Large intestine (tissue), 3 donors: ENCODE measurements at regions not wholly inside any gene's neighbourhood (a gene's known extent, or its start where the extent isn't known, plus 50 kb on each side); places are given as distances from the start of the nearest gene placed in this dataset.

Experiments used
- DNase-seq, 2 donors: peaks; one replicate each; pipeline versions ENCODE4 v3.0.0 to v3.0.0-alpha.2; 2013
- H3K27ac ChIP-seq: one replicate; pipeline ENCODE4 v1.5.1; 2013; ENCODE audit warnings: low read length
- H3K27me3 ChIP-seq: 2 replicates; pipeline ENCODE4 v1.6.1; 2013; ENCODE audit warnings: low read length; ENCODE audit not compliant: control insufficient read depth, insufficient read depth
- H3K36me3 ChIP-seq: 2 replicates; pipeline ENCODE4 v1.6.1; 2013; ENCODE audit warnings: low read length; ENCODE audit not compliant: control insufficient read depth, insufficient read depth
- H3K4me1 ChIP-seq: one replicate; pipeline ENCODE4 v1.6.1; 2013; ENCODE audit warnings: low read length; ENCODE audit not compliant: control insufficient read depth, insufficient read depth
- H3K4me3 ChIP-seq: one replicate; pipeline ENCODE4 v1.5.1; 2013; ENCODE audit warnings: low read length
- H3K9me3 ChIP-seq: one replicate; pipeline ENCODE4 v1.6.1; 2013; ENCODE audit warnings: mild to moderate bottlenecking, low read depth, low read length, moderate library complexity; ENCODE audit not compliant: control insufficient read depth
- WGBS: methylation state at CpG from one replicate; pipeline ENCODE4 v1.1.5; 2013; ENCODE audit warnings: low lambda C conversion rate; ENCODE audit not compliant: insufficient coverage; 5-methylcytosine and 5-hydroxymethylcytosine counted together

- Histone ChIP-seq H3K27ac (no peak overlapping the region), H3K27me3 (no peaks in the 10 kb centered on the region), H3K36me3 (no peaks in the 10 kb centered on the region), H3K9me3 (no peaks in the 10 kb centered on the region), H3K4me3 (no peak overlapping the region), H3K4me1 (no peaks in the 10 kb centered on the region)
- WGBS: 67% methylated on average over 1 of the region's 1 CpG
- DNase-seq: no peak
These were observed 318.0 kb downstream of the MYCN start for GRCh38 chr2:16258350-16258749.

GRCh38 chr2:16257322-16258028 lies 317.1 kb downstream of the MYCN start:
- no peaks in the 10 kb centered on the region for H3K4me1 ChIP-seq
- H3K27me3 ChIP-seq: no peaks in the 10 kb centered on the region
- no peaks in the 10 kb centered on the region for H3K9me3 ChIP-seq
- H3K27ac ChIP-seq: no peak overlapping the region
- H3K36me3 ChIP-seq: no peaks in the 10 kb centered on the region
- WGBS: no CpG with 5 or more reads among the region's 6 CpGs
- H3K4me3 ChIP-seq: no peak overlapping the region
- DNase-seq: no peak

GRCh38 chr2:16256601-16257321 lies 316.4 kb downstream of the MYCN start:
- Histone ChIP-seq H3K27me3 (no peaks in the 10 kb centered on the region), H3K4me1 (no peaks in the 10 kb centered on the region), H3K9me3 (no peaks in the 10 kb centered on the region), H3K27ac (no peak overlapping the region), H3K4me3 (no peak overlapping the region), H3K36me3 (no peaks in the 10 kb centered on the region)
- no peak for DNase-seq
- 87% methylated on average over 3 of the region's 6 CpGs for WGBS

- no CpG with 5 or more reads among the region's 4 CpGs for WGBS
- Histone ChIP-seq H3K4me1 (no peaks in the 10 kb centered on the region), H3K36me3 (no peaks in the 10 kb centered on the region), H3K27ac (no peak overlapping the region), H3K9me3 (no peaks in the 10 kb centered on the region), H3K4me3 (no peak overlapping the region), H3K27me3 (no peaks in the 10 kb centered on the region)
- DNase-seq: no peak
These were observed 314.8 kb downstream of the MYCN start for GRCh38 chr2:16255120-16255519.

GRCh38 chr2:16254356-16254965 lies 314.1 kb downstream of the MYCN start:
- WGBS: no CpG with 5 or more reads among the region's 3 CpGs
- Histone ChIP-seq H3K27ac (no peak overlapping the region), H3K36me3 (no peaks in the 10 kb centered on the region), H3K27me3 (no peaks in the 10 kb centered on the region), H3K9me3 (no peaks in the 10 kb centered on the region), H3K4me3 (no peak overlapping the region), H3K4me1 (no peaks in the 10 kb centered on the region)
- no peak for DNase-seq

- H3K27ac ChIP-seq: no peak overlapping the region
- WGBS: 60% methylated on average over 1 of the region's 3 CpGs
- H3K4me3 ChIP-seq: no peak overlapping the region
- DNase-seq: no peak
- no peaks in the 10 kb centered on the region for H3K36me3 ChIP-seq
- no peaks in the 10 kb centered on the region for H3K9me3 ChIP-seq
- no peaks in the 10 kb centered on the region for H3K27me3 ChIP-seq
- no peaks in the 10 kb centered on the region for H3K4me1 ChIP-seq
These were observed 312.9 kb downstream of the MYCN start for GRCh38 chr2:16253291-16253690.

- no peaks in the 10 kb centered on the region for H3K36me3 ChIP-seq
- H3K27ac ChIP-seq: no peak overlapping the region
- H3K4me3 ChIP-seq: no peak overlapping the region
- H3K9me3 ChIP-seq: no peaks in the 10 kb centered on the region
- no peaks in the 10 kb centered on the region for H3K4me1 ChIP-seq
- no peak for DNase-seq
- H3K27me3 ChIP-seq: no peaks in the 10 kb centered on the region
- WGBS: no CpG with 5 or more reads among the region's 1 CpG
These were observed 312.5 kb downstream of the MYCN start for GRCh38 chr2:16252891-16253290.

- H3K27me3 ChIP-seq: no peaks in the 10 kb centered on the region
- DNase-seq: no peak
- no CpG with 5 or more reads among the region's 9 CpGs for WGBS
- no peaks in the 10 kb centered on the region for H3K9me3 ChIP-seq
- no peak overlapping the region for H3K4me3 ChIP-seq
- H3K4me1 ChIP-seq: no peaks in the 10 kb centered on the region
- no peak overlapping the region for H3K27ac ChIP-seq
- H3K36me3 ChIP-seq: no peaks in the 10 kb centered on the region
These were observed 311.9 kb downstream of the MYCN start for GRCh38 chr2:16252251-16252650.

GRCh38 chr2:16251511-16252225 lies 311.3 kb downstream of the MYCN start:
- no peaks in the 10 kb centered on the region for H3K4me1 ChIP-seq
- no peak for DNase-seq
- no peaks in the 10 kb centered on the region for H3K27me3 ChIP-seq
- no peaks in the 10 kb centered on the region for H3K9me3 ChIP-seq
- 40% methylated on average over 1 of the region's 8 CpGs for WGBS
- H3K4me3 ChIP-seq: no peak overlapping the region
- no peaks in the 10 kb centered on the region for H3K36me3 ChIP-seq
- no peak overlapping the region for H3K27ac ChIP-seq

GRCh38 chr2:16250886-16251285 lies 310.5 kb downstream of the MYCN start:
- no peak overlapping the region for H3K27ac ChIP-seq
- no peaks in the 10 kb centered on the region for H3K27me3 ChIP-seq
- no peaks in the 10 kb centered on the region for H3K4me1 ChIP-seq
- no peak overlapping the region for H3K4me3 ChIP-seq
- 100% methylated on average over 1 of the region's 5 CpGs for WGBS
- no peaks in the 10 kb centered on the region for H3K9me3 ChIP-seq
- DNase-seq: no peak
- no peaks in the 10 kb centered on the region for H3K36me3 ChIP-seq
